B cell (primary cell): ENCODE measurements at regions not wholly inside any gene's neighbourhood (a gene's known extent, or its start where the extent isn't known, plus 50 kb on each side); places are given as distances from the start of the nearest gene placed in this dataset.

ENCODE experiments used
- ATAC-seq: fragments of 200-7000 bp; cut with Tn5 transposase; one replicate; pipeline ENCODE4 v1.10.0; 2021; ENCODE audit warnings: low read depth, mild to moderate bottlenecking, moderate number of reproducible peaks, moderate library complexity
- CTCF ChIA-PET: fragments of 350-600 bp; sonication (Branson Sonifier 250); formaldehyde crosslinking; loops from one replicate; lab custom pipeline; 2021; ENCODE audit warnings: antibody characterized with exemption, inconsistent platforms; lab: Charles Lee
- POLR2A ChIA-PET: fragments of 350-600 bp; sonication (Branson Sonifier 250); formaldehyde crosslinking; loops from one replicate; lab custom pipeline; 2021; ENCODE audit warnings: antibody characterized with exemption; lab: Charles Lee
- DNase-seq: peaks from one replicate; pipeline ENCODE4 v3.0.0; 2013
- H2AFZ ChIP-seq: 2 replicates; pipeline ENCODE4 v1.6.1; 2012; ENCODE audit warnings: mild to moderate bottlenecking, low read depth, low read length; ENCODE audit not compliant: insufficient read depth, poor library complexity, severe bottlenecking
- H3K27ac ChIP-seq, 2 donors: 1 replicate in 1 of 2; 2 replicates in 1 of 2; pipeline ENCODE4 v1.5.1; 2012 to 2013; ENCODE audit warnings: low read length in 2 of 2, mild to moderate bottlenecking in 2 of 2, moderate library complexity in 1 of 2
- H3K27me3 ChIP-seq, 4 experiments: fragments of 200-600 bp in 1 of 4; sonication (generic) in 1 of 4; replicated peaks in 1 of 4; 1 replicate in 2 of 4; 2 replicates in 2 of 4; pipeline versions ENCODE4 v1.6.1 to v1.7.0; 2013 to 2016; ENCODE audit warnings: low read length in 3 of 4, mild to moderate bottlenecking in 2 of 4, mixed read lengths in 1 of 4, moderate library complexity in 1 of 4; ENCODE audit not compliant: insufficient read depth in 4 of 4, control insufficient read depth in 3 of 4; ENCODE audit errors: control extremely low read depth in 1 of 4
- H3K36me3 ChIP-seq, 2 experiments: replicated peaks in 1 of 2; 1 replicate in 1 of 2; 2 replicates in 1 of 2; pipeline versions ENCODE4 v1.6.1 to v1.7.1; 2013; ENCODE audit warnings: low read length in 1 of 2; ENCODE audit not compliant: insufficient read depth in 2 of 2, control insufficient read depth in 1 of 2; ENCODE audit errors: control extremely low read depth in 1 of 2, extremely low read depth in 1 of 2
- H3K4me1 ChIP-seq, 2 donors: fragments of 200-600 bp in 1 of 2; sonication (generic) in 1 of 2; 1 replicate in 1 of 2; 2 replicates in 1 of 2; pipeline versions ENCODE4 v1.5.1 to v1.6.1; 2013 to 2017; ENCODE audit warnings: low read length in 2 of 2; ENCODE audit not compliant: control insufficient read depth in 2 of 2, insufficient read depth in 2 of 2
- H3K4me2 ChIP-seq: replicated peaks from 2 replicates; pipeline ENCODE3; 2012; ENCODE audit warnings: mild to moderate bottlenecking, low read depth, low read length; ENCODE audit not compliant: poor library complexity, severe bottlenecking
- H3K4me3 ChIP-seq, 5 experiments: fragments of 200-600 bp in 1 of 5; sonication (generic) in 1 of 5; 1 replicate in 3 of 5; 2 replicates in 2 of 5; pipeline versions ENCODE4 v1.5.1 to v1.7.0; 2011 to 2016; ENCODE audit warnings: low read length in 4 of 5, mild to moderate bottlenecking in 4 of 5, low read depth in 2 of 5, control low read depth in 1 of 5, moderate library complexity in 1 of 5; ENCODE audit not compliant: insufficient read depth in 1 of 5; ENCODE audit errors: control extremely low read depth in 1 of 5, extremely low read depth in 1 of 5
- H3K79me2 ChIP-seq: fragments of 200-600 bp; sonication (generic); one replicate; pipeline ENCODE4 v1.6.0; 2016; ENCODE audit warnings: low read length; ENCODE audit not compliant: control insufficient read depth, insufficient read depth
- H3K9ac ChIP-seq: fragments of 200-600 bp; sonication (generic); 2 replicates; pipeline ENCODE4 v1.6.1; 2017; ENCODE audit warnings: mild to moderate bottlenecking, low read length, moderate library complexity
- H3K9me3 ChIP-seq, 3 donors: one replicate each; pipeline versions ENCODE4 v1.6.1 to v1.7.1; 2013; ENCODE audit warnings: low read length in 2 of 3; ENCODE audit not compliant: control insufficient read depth in 2 of 3, insufficient read depth in 1 of 3; ENCODE audit errors: control extremely low read depth in 1 of 3
- H4K20me1 ChIP-seq: 2 replicates; pipeline ENCODE4 v1.6.0; 2012; ENCODE audit warnings: mild to moderate bottlenecking, low read length; ENCODE audit not compliant: insufficient read depth, control insufficient read depth, poor library complexity, severe bottlenecking
- H3K27ac Mint-ChIP-seq: one replicate; pipeline ENCODE4 v1.8.0; 2021; ENCODE audit warnings: mixed read lengths
- H3K27me3 Mint-ChIP-seq: one replicate; pipeline ENCODE4 v1.8.0; 2021; ENCODE audit warnings: mixed read lengths
- H3K4me1 Mint-ChIP-seq: one replicate; pipeline ENCODE4 v1.8.0; 2021; ENCODE audit warnings: mixed read lengths
- H3K4me3 Mint-ChIP-seq: one replicate; pipeline ENCODE4 v1.8.0; 2021; ENCODE audit warnings: mixed read lengths
- H3K9me3 Mint-ChIP-seq: one replicate; pipeline ENCODE4 v1.8.0; 2022; ENCODE audit warnings: mixed read lengths; ENCODE audit not compliant: insufficient read depth
- EZH2 ChIP-seq: IDR thresholded peaks from 2 replicates; pipeline ENCODE4 v1.6.1; 2012; ENCODE audit warnings: borderline replicate concordance, low read depth, mild to moderate bottlenecking, moderate library complexity, low read length; ENCODE audit not compliant: insufficient read depth, poor library complexity, severe bottlenecking
- WGBS: methylation state at CpG from one replicate; pipeline ENCODE4 v1.1.5; 2013; ENCODE audit warnings: missing lambda C conversion rate; ENCODE audit not compliant: insufficient coverage; 5-methylcytosine and 5-hydroxymethylcytosine counted together
- intact Hi-C: fragments of 100-400 bp; cut with micrococcal nuclease; formaldehyde crosslinking; loops from one replicate; pipeline ENCODE4 v1.10.0; 2022
- TF ChIP-seq, protein P1 (sequence below): fragments of 200-600 bp; IDR thresholded peaks from one replicate; pipeline ENCODE4 v1.8.0; 2022; ENCODE audit warnings: antibody characterized with exemption, mild to moderate bottlenecking

GRCh38 chr10:10883737-10884136 is 133.9 kb upstream of the CELF2 start:
- WGBS = 100% methylated on average over 1 of the region's 1 CpG
- CTCF ChIA-PET = no interaction called here
- Mint-ChIP-seq H3K4me1 (no peaks in the 10 kb centered on the region), H3K9me3 (peaks cover 5% of the 10 kb centered on the region), H3K27ac (no peak overlapping the region), H3K27me3 (peaks cover 15% of the 10 kb centered on the region), H3K4me3 (no peak overlapping the region)
- Histone ChIP-seq H3K36me3 (no peaks in the 10 kb centered on the region), H3K9me3 (peaks cover 2 to 7% (median 7%) of the 10 kb centered on the region in 3 donors), H3K27ac (no peak overlapping the region), H4K20me1 (no peaks in the 10 kb centered on the region), H3K27me3 (no peaks in the 10 kb centered on the region), H3K4me2 (no peak overlapping the region), H3K9ac (no peak overlapping the region), H3K4me3 (no peak overlapping the region), H3K4me1 (no peaks in the 10 kb centered on the region), H3K79me2 (no peaks in the 10 kb centered on the region), H2AFZ (no peak overlapping the region)
- intact Hi-C loops = no loop called here
- DNase-seq = no peak
- no peak for ATAC-seq
- TF ChIP-seq EZH2 = no peak
- TF ChIP-seq, protein P1, sequence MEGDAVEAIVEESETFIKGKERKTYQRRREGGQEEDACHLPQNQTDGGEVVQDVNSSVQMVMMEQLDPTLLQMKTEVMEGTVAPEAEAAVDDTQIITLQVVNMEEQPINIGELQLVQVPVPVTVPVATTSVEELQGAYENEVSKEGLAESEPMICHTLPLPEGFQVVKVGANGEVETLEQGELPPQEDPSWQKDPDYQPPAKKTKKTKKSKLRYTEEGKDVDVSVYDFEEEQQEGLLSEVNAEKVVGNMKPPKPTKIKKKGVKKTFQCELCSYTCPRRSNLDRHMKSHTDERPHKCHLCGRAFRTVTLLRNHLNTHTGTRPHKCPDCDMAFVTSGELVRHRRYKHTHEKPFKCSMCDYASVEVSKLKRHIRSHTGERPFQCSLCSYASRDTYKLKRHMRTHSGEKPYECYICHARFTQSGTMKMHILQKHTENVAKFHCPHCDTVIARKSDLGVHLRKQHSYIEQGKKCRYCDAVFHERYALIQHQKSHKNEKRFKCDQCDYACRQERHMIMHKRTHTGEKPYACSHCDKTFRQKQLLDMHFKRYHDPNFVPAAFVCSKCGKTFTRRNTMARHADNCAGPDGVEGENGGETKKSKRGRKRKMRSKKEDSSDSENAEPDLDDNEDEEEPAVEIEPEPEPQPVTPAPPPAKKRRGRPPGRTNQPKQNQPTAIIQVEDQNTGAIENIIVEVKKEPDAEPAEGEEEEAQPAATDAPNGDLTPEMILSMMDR = no peak
- POLR2A ChIA-PET = no interaction called here

GRCh38 chr10:10886861-10887531 is 130.7 kb upstream of the CELF2 start:
- H3K4me1 Mint-ChIP-seq = no peaks in the 10 kb centered on the region
- H3K36me3 ChIP-seq = no peaks in the 10 kb centered on the region
- ATAC-seq = no peak
- no peak overlapping the region for H3K27ac Mint-ChIP-seq
- CTCF ChIA-PET = no interaction called here
- H3K9me3 ChIP-seq = peaks cover 2 to 7% (median 7%) of the 10 kb centered on the region in 3 donors
- no peaks in the 10 kb centered on the region for H3K79me2 ChIP-seq
- no peaks in the 10 kb centered on the region for H4K20me1 ChIP-seq
- no peak overlapping the region for H2AFZ ChIP-seq
- H3K9me3 Mint-ChIP-seq = peaks cover 5% of the 10 kb centered on the region
- no peak overlapping the region for H3K4me3 Mint-ChIP-seq
- H3K27me3 Mint-ChIP-seq = peaks cover 18% of the 10 kb centered on the region
- WGBS = 54% methylated on average over 4 of the region's 9 CpGs
- no peak overlapping the region for H3K4me2 ChIP-seq
- no peaks in the 10 kb centered on the region for H3K27me3 ChIP-seq
- no peak for TF ChIP-seq EZH2
- TF ChIP-seq, protein P1 = no peak
- H3K4me3 ChIP-seq = no peak overlapping the region
- no peaks in the 10 kb centered on the region for H3K4me1 ChIP-seq
- no peak overlapping the region for H3K27ac ChIP-seq
- no peak for DNase-seq
- H3K9ac ChIP-seq = no peak overlapping the region
- intact Hi-C loops = no loop called here
- POLR2A ChIA-PET = no interaction called here
